KMS-11 (cell line): ENCODE measurements at regions not wholly inside any gene's neighbourhood (a gene's known extent, or its start where the extent isn't known, plus 50 kb on each side); places are given as distances from the start of the nearest gene placed in this dataset.

Source experiments
- H2AFZ ChIP-seq: fragments of 200-600 bp; sonication (generic); 2 replicates; pipeline ENCODE4 v1.6.1; 2016; ENCODE audit warnings: antibody characterized with exemption, mixed run types, low read depth
- H3K27ac ChIP-seq: fragments of 200-600 bp; sonication (generic); 2 replicates; pipeline ENCODE4 v1.6.1; 2016; ENCODE audit warnings: mild to moderate bottlenecking, mixed run types
- H3K27me3 ChIP-seq: fragments of 200-600 bp; sonication (generic); 2 replicates; pipeline ENCODE4 v1.6.1; 2017; ENCODE audit warnings: mild to moderate bottlenecking, low read depth, mixed run types, moderate library complexity; ENCODE audit not compliant: insufficient read depth
- H3K36me3 ChIP-seq: fragments of 200-600 bp; sonication (generic); 2 replicates; pipeline ENCODE4 v1.6.1; 2017; ENCODE audit warnings: mild to moderate bottlenecking, mixed run types; ENCODE audit not compliant: insufficient read depth
- H3K4me1 ChIP-seq: fragments of 200-600 bp; sonication (generic); 2 replicates; pipeline ENCODE4 v1.6.1; 2016; ENCODE audit warnings: mild to moderate bottlenecking, low read depth, mixed run types; ENCODE audit not compliant: poor library complexity, severe bottlenecking
- H3K4me2 ChIP-seq: fragments of 200-600 bp; sonication (generic); 2 replicates; pipeline ENCODE4 v1.7.0; 2016; ENCODE audit warnings: mild to moderate bottlenecking, mixed run types
- H3K4me3 ChIP-seq: fragments of 200-600 bp; sonication (generic); IDR thresholded peaks from 2 replicates; pipeline ENCODE4 v1.6.1; 2017; ENCODE audit warnings: low read depth, low read length, mixed read lengths; ENCODE audit not compliant: insufficient read depth
- H3K79me2 ChIP-seq: fragments of 200-600 bp; sonication (generic); 2 replicates; pipeline ENCODE4 v1.6.1; 2016; ENCODE audit warnings: low read depth, mixed run types; ENCODE audit not compliant: insufficient read depth
- H3K9ac ChIP-seq: fragments of 200-600 bp; sonication (generic); 2 replicates; pipeline ENCODE4 v1.6.1; 2016; ENCODE audit warnings: mild to moderate bottlenecking, mixed run types
- H4K20me1 ChIP-seq: fragments of 200-600 bp; sonication (generic); 2 replicates; pipeline ENCODE4 v1.6.1; 2016; ENCODE audit warnings: mild to moderate bottlenecking, mixed run types; ENCODE audit not compliant: insufficient read depth
- CTCF ChIP-seq: fragments of 200-600 bp; sonication (generic); conservative IDR thresholded peaks from 2 replicates; pipeline ENCODE4 v1.6.1; 2017; ENCODE audit warnings: low read depth, mild to moderate bottlenecking, antibody characterized with exemption, low read length, moderate library complexity, mixed read lengths

- Histone ChIP-seq H3K79me2 (no peaks in the 10 kb centered on the region), H3K9ac (no peak overlapping the region), H3K27me3 (no peaks in the 10 kb centered on the region), H4K20me1 (no peaks in the 10 kb centered on the region), H2AFZ (no peak overlapping the region), H3K36me3 (no peaks in the 10 kb centered on the region), H3K27ac (no peak overlapping the region), H3K4me1 (no peaks in the 10 kb centered on the region), H3K4me2 (no peak overlapping the region), H3K4me3 (no peak overlapping the region)
- TF ChIP-seq CTCF: no peak
Observed at GRCh38 chr3:27910456-27910855, 188.3 kb upstream of the EOMES start.

GRCh38 chr3:27914199-27914598 lies 192.1 kb upstream of the EOMES start:
- Histone ChIP-seq H3K4me2 (no peak overlapping the region), H3K79me2 (no peaks in the 10 kb centered on the region), H2AFZ (no peak overlapping the region), H3K9ac (no peak overlapping the region), H3K4me1 (no peaks in the 10 kb centered on the region), H3K4me3 (no peak overlapping the region), H4K20me1 (no peaks in the 10 kb centered on the region), H3K27ac (no peak overlapping the region), H3K27me3 (no peaks in the 10 kb centered on the region), H3K36me3 (no peaks in the 10 kb centered on the region)
- no peak for TF ChIP-seq CTCF

DNA sequence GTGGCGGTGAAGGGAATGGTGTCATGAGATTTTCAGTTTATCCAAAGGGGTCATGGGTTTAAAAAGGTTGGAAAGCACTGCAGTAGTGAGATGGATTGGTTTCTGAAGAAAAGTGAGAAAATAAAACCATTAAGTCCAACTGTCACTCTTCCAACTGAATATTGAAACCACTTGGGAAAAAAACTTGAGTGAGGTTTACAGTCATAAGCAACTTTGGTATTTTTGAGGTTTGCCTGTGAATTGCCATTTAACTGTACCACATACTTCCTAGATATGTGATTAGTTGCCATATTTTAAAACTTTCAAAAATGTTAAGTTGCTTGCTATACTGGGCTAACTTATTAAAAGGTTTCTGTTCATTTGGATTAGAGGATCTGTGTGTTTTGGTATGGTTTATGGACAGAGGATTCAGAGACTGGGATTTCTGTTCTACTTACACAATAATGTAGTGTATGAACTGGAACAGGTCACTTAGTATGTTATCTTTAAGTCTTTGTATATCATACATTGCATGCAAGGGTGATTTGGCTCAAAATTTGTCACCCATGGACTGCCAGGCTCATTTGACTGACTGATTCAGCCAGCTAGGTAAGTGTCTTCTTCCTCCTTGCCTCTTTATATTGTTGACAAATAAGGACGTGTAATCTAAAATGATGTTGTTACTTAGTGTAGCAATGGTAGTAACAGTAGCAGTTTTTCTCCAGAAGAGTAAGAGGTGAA lies 201.4 kb upstream of the EOMES start:
- H3K27me3 ChIP-seq: no peaks in the 10 kb centered on the region
- no peaks in the 10 kb centered on the region for H3K4me1 ChIP-seq
- no peak overlapping the region for H3K4me2 ChIP-seq
- H3K36me3 ChIP-seq: no peaks in the 10 kb centered on the region
- H3K27ac ChIP-seq: no peak overlapping the region
- no peaks in the 10 kb centered on the region for H4K20me1 ChIP-seq
- H3K79me2 ChIP-seq: no peaks in the 10 kb centered on the region
- TF ChIP-seq CTCF: no peak
- no peak overlapping the region for H2AFZ ChIP-seq
- no peak overlapping the region for H3K4me3 ChIP-seq
- H3K9ac ChIP-seq: no peak overlapping the region

GRCh38 chr3:27927882-27928281 lies 205.8 kb upstream of the EOMES start:
- no peak for TF ChIP-seq CTCF
- Histone ChIP-seq H3K27ac (no peak overlapping the region), H3K36me3 (no peaks in the 10 kb centered on the region), H3K79me2 (no peaks in the 10 kb centered on the region), H4K20me1 (no peaks in the 10 kb centered on the region), H3K4me3 (no peak overlapping the region), H3K4me1 (no peaks in the 10 kb centered on the region), H3K9ac (no peak overlapping the region), H3K27me3 (no peaks in the 10 kb centered on the region), H3K4me2 (no peak overlapping the region), H2AFZ (no peak overlapping the region)
